DND-41 (cell line): ENCODE measurements at regions not wholly inside any gene's neighbourhood (a gene's known extent, or its start where the extent isn't known, plus 50 kb on each side); places are given as distances from the start of the nearest gene placed in this dataset.

Experiments used
- ATAC-seq: fragments of 200-7000 bp; cut with Tn5 transposase; 3 replicates; pipeline ENCODE4 v1.9.1; 2021; ENCODE audit warnings: low read depth; ENCODE audit not compliant: insufficient read depth
- DNase-seq: peaks from one replicate; pipeline ENCODE4 v3.0.0-alpha.2; 2020
- H2AFZ ChIP-seq: 2 replicates; pipeline ENCODE4 v1.6.0; 2012; ENCODE audit warnings: low read depth, low read length
- H3K27ac ChIP-seq: 2 replicates; pipeline ENCODE4 v1.5.1; 2012; ENCODE audit warnings: low read length, inconsistent platforms
- H3K27me3 ChIP-seq: fragments of 200-600 bp; sonication (generic); 2 replicates; pipeline ENCODE4 v1.6.0; 2012; ENCODE audit warnings: low read length, mild to moderate bottlenecking, inconsistent platforms; ENCODE audit not compliant: insufficient read depth, poor library complexity
- H3K36me3 ChIP-seq: 2 replicates; pipeline ENCODE4 v1.5.1; 2012; ENCODE audit warnings: low read length, inconsistent platforms; ENCODE audit not compliant: insufficient read depth
- H3K4me1 ChIP-seq: 2 replicates; pipeline ENCODE4 v1.5.1; 2012; ENCODE audit warnings: mild to moderate bottlenecking, low read length; ENCODE audit not compliant: insufficient read depth
- H3K4me2 ChIP-seq: 2 replicates; pipeline ENCODE4 v1.6.0; 2012; ENCODE audit warnings: mild to moderate bottlenecking, moderate library complexity, low read length, inconsistent platforms; ENCODE audit not compliant: insufficient read depth
- H3K4me3 ChIP-seq, 2 experiments: fragments of 200-600 bp in 1 of 2; shearing (Covaris generic) in 1 of 2; 2 replicates each; pipeline ENCODE4 v1.5.1; 2012 to 2016; ENCODE audit warnings: inconsistent platforms in 2 of 2, low read length in 2 of 2, mild to moderate bottlenecking in 2 of 2, low read depth in 1 of 2, moderate library complexity in 1 of 2
- H3K79me2 ChIP-seq: 2 replicates; pipeline ENCODE4 v1.6.0; 2012; ENCODE audit warnings: low read length, inconsistent platforms; ENCODE audit not compliant: insufficient read depth
- H3K9ac ChIP-seq: 2 replicates; pipeline ENCODE4 v1.6.0; 2012; ENCODE audit warnings: low read depth, mild to moderate bottlenecking, inconsistent platforms, low read length, moderate library complexity
- H3K9me3 ChIP-seq: 2 replicates; pipeline ENCODE4 v1.5.1; 2012; ENCODE audit warnings: low read length, moderate library complexity, mild to moderate bottlenecking, inconsistent platforms; ENCODE audit not compliant: insufficient read depth, severe bottlenecking
- H4K20me1 ChIP-seq: 2 replicates; pipeline ENCODE4 v1.6.0; 2012; ENCODE audit warnings: low read length; ENCODE audit not compliant: insufficient read depth
- CTCF ChIP-seq: IDR thresholded peaks from 2 replicates; pipeline ENCODE4 v1.5.1; 2012; ENCODE audit warnings: borderline replicate concordance, low read length, moderate library complexity, mild to moderate bottlenecking; ENCODE audit not compliant: poor library complexity, severe bottlenecking; ENCODE audit errors: extremely low read depth
- EZH2 ChIP-seq: IDR thresholded peaks from 3 replicates; pipeline ENCODE4 v1.6.1; 2012; ENCODE audit warnings: borderline replicate concordance, low read depth, mild to moderate bottlenecking, moderate library complexity, low read length, inconsistent platforms; ENCODE audit not compliant: severe bottlenecking

- DNase-seq = no peak
- no peaks in the 10 kb centered on the region for H4K20me1 ChIP-seq
- no peak overlapping the region for H2AFZ ChIP-seq
- TF ChIP-seq CTCF = no peak
- no peak for TF ChIP-seq EZH2
- H3K9ac ChIP-seq = no peak overlapping the region
- no peak for ATAC-seq
- no peaks in the 10 kb centered on the region for H3K36me3 ChIP-seq
- no peak overlapping the region for H3K4me2 ChIP-seq
- no peak overlapping the region for H3K4me3 ChIP-seq
- H3K79me2 ChIP-seq = no peaks in the 10 kb centered on the region
- no peaks in the 10 kb centered on the region for H3K4me1 ChIP-seq
- no peaks in the 10 kb centered on the region for H3K9me3 ChIP-seq
- H3K27ac ChIP-seq = no peak overlapping the region
- no peaks in the 10 kb centered on the region for H3K27me3 ChIP-seq
Measured at GRCh38 chr2:34308140-34308539, 709.0 kb upstream of the FAM98A start.

GRCh38 chr2:34307636-34308035 lies 708.5 kb upstream of the FAM98A start:
- no peak for TF ChIP-seq CTCF
- TF ChIP-seq EZH2 = no peak
- H3K4me3 ChIP-seq = no peak overlapping the region
- DNase-seq (no peak), ATAC-seq (no peak)
- no peak overlapping the region for H3K4me2 ChIP-seq
- no peaks in the 10 kb centered on the region for H3K9me3 ChIP-seq
- H3K79me2 ChIP-seq = no peaks in the 10 kb centered on the region
- no peaks in the 10 kb centered on the region for H4K20me1 ChIP-seq
- H3K27ac ChIP-seq = no peak overlapping the region
- no peaks in the 10 kb centered on the region for H3K27me3 ChIP-seq
- no peak overlapping the region for H3K9ac ChIP-seq
- H2AFZ ChIP-seq = no peak overlapping the region
- no peaks in the 10 kb centered on the region for H3K4me1 ChIP-seq
- no peaks in the 10 kb centered on the region for H3K36me3 ChIP-seq

- TF ChIP-seq CTCF (no peak), EZH2 (no peak)
- no peak overlapping the region for H3K4me2 ChIP-seq
- H4K20me1 ChIP-seq = no peaks in the 10 kb centered on the region
- DNase-seq = no peak
- no peaks in the 10 kb centered on the region for H3K27me3 ChIP-seq
- no peak overlapping the region for H3K27ac ChIP-seq
- H3K79me2 ChIP-seq = no peaks in the 10 kb centered on the region
- H3K4me1 ChIP-seq = no peaks in the 10 kb centered on the region
- no peak overlapping the region for H3K4me3 ChIP-seq
- H3K9ac ChIP-seq = no peak overlapping the region
- no peak for ATAC-seq
- H3K9me3 ChIP-seq = no peaks in the 10 kb centered on the region
- no peaks in the 10 kb centered on the region for H3K36me3 ChIP-seq
- H2AFZ ChIP-seq = no peak overlapping the region
Measured at GRCh38 chr2:34306745-34307144, 707.6 kb upstream of the FAM98A start.

GRCh38 chr2:34305587-34305986 lies 706.5 kb upstream of the FAM98A start:
- no peaks in the 10 kb centered on the region for H3K36me3 ChIP-seq
- H3K9ac ChIP-seq = no peak overlapping the region
- no peaks in the 10 kb centered on the region for H3K9me3 ChIP-seq
- no peak overlapping the region for H2AFZ ChIP-seq
- no peak overlapping the region for H3K4me2 ChIP-seq
- DNase-seq (no peak), ATAC-seq (no peak)
- no peak overlapping the region for H3K27ac ChIP-seq
- H3K4me3 ChIP-seq = no peak overlapping the region
- H4K20me1 ChIP-seq = no peaks in the 10 kb centered on the region
- H3K27me3 ChIP-seq = no peaks in the 10 kb centered on the region
- no peaks in the 10 kb centered on the region for H3K4me1 ChIP-seq
- TF ChIP-seq EZH2 (no peak), CTCF (no peak)
- H3K79me2 ChIP-seq = no peaks in the 10 kb centered on the region
